IMR-90 (cell line): ENCODE measurements at regions not wholly inside any gene's neighbourhood (a gene's known extent, or its start where the extent isn't known, plus 50 kb on each side); places are given as distances from the start of the nearest gene placed in this dataset.
A peak's percentile ranks its signal among the peaks of the same experiment; 100 is the strongest.

Experiments
- ATAC-seq: fragments of 200-7000 bp; cut with Tn5 transposase; 2 replicates; pipeline ENCODE4 v1.9.1; 2020; ENCODE audit warnings: low read depth, mild to moderate bottlenecking, moderate library complexity
- BruUV-seq: library from RNA; stranded (reverse); fragments of 400-500 nt; replicated peaks from 2 replicates; lab custom pipeline; 2021; lab: Mats Ljungman, UMichigan
- CTCF ChIA-PET: fragments of 300-600 bp; formaldehyde crosslinking; extraction: SDS; loops from one replicate; lab custom pipeline; 2021; ENCODE audit warnings: antibody characterized with exemption; lab: Yijun Ruan, JAX
- POLR2A ChIA-PET: fragments of 300-600 bp; sonication (Branson Sonifier 250); formaldehyde crosslinking; loops from one replicate; lab custom pipeline; 2022; ENCODE audit warnings: antibody characterized with exemption; ENCODE audit not compliant: unreplicated experiment; lab: Charles Lee
- DNase-seq: peaks from one replicate; pipeline ENCODE4 v3.0.0; 2013
- H2AFZ ChIP-seq: replicated peaks from 2 replicates; pipeline ENCODE3; 2013; ENCODE audit warnings: low read length, mild to moderate bottlenecking; ENCODE audit not compliant: poor library complexity
- H2AK5ac ChIP-seq: 2 replicates; pipeline ENCODE4 v1.6.1; 2013; ENCODE audit warnings: low read depth, low read length, inconsistent platforms
- H2AK9ac ChIP-seq: replicated peaks from 2 replicates; pipeline ENCODE3; 2013; ENCODE audit warnings: mild to moderate bottlenecking, low read depth, low read length, moderate library complexity; ENCODE audit not compliant: poor library complexity
- H2BK120ac ChIP-seq: 2 replicates; pipeline ENCODE4 v1.6.1; 2013; ENCODE audit warnings: low read depth, low read length, inconsistent platforms
- H2BK15ac ChIP-seq: 3 replicates; pipeline ENCODE4 v1.6.1; 2013; ENCODE audit warnings: low read depth, low read length, inconsistent platforms
- H2BK20ac ChIP-seq: 2 replicates; pipeline ENCODE4 v1.6.1; 2013; ENCODE audit warnings: low read depth, mild to moderate bottlenecking, inconsistent platforms, low read length, moderate library complexity
- H2BK5ac ChIP-seq: 2 replicates; pipeline ENCODE4 v1.6.1; 2013; ENCODE audit warnings: mild to moderate bottlenecking, low read depth, low read length, inconsistent platforms; ENCODE audit not compliant: poor library complexity, severe bottlenecking
- H3K14ac ChIP-seq: replicated peaks from 2 replicates; pipeline ENCODE4 v1.6.1; 2013; ENCODE audit warnings: low read depth, low read length, inconsistent platforms
- H3K18ac ChIP-seq: 2 replicates; pipeline ENCODE4 v1.6.1; 2013; ENCODE audit warnings: low read depth, low read length, control low read depth
- H3K23ac ChIP-seq: 2 replicates; pipeline ENCODE4 v1.6.1; 2013; ENCODE audit warnings: low read depth, low read length, inconsistent platforms
- H3K27ac ChIP-seq: 2 replicates; pipeline ENCODE4 v1.5.1; 2013; ENCODE audit warnings: mild to moderate bottlenecking, control low read depth, low read length; ENCODE audit not compliant: insufficient read depth
- H3K27me3 ChIP-seq: 2 replicates; pipeline ENCODE4 v1.6.1; 2013; ENCODE audit warnings: low read length; ENCODE audit not compliant: control insufficient read depth, insufficient read depth
- H3K36me3 ChIP-seq: 2 replicates; pipeline ENCODE4 v1.6.1; 2013; ENCODE audit warnings: low read length, mixed read lengths; ENCODE audit not compliant: control insufficient read depth, insufficient read depth
- H3K4ac ChIP-seq: 2 replicates; pipeline ENCODE4 v1.6.1; 2013; ENCODE audit warnings: low read depth, low read length, inconsistent platforms
- H3K4me1 ChIP-seq: 2 replicates; pipeline ENCODE4 v1.6.1; 2013; ENCODE audit warnings: low read length, mixed read lengths; ENCODE audit not compliant: control insufficient read depth, insufficient read depth
- H3K4me2 ChIP-seq: 2 replicates; pipeline ENCODE4 v1.6.1; 2013; ENCODE audit warnings: low read depth, mild to moderate bottlenecking, control low read depth, low read length, moderate library complexity
- H3K4me3 ChIP-seq: 2 replicates; pipeline ENCODE4 v1.5.1; 2013; ENCODE audit warnings: low read depth, mild to moderate bottlenecking, control low read depth, low read length, moderate library complexity; ENCODE audit not compliant: insufficient read depth
- H3K56ac ChIP-seq: 2 replicates; pipeline ENCODE4 v1.6.1; 2013; ENCODE audit warnings: low read length, inconsistent platforms; ENCODE audit not compliant: insufficient read depth; ENCODE audit errors: extremely low read depth
- H3K79me1 ChIP-seq, 2 experiments: 2 replicates each; pipeline ENCODE4 v1.6.1; 2013; ENCODE audit warnings: low read length in 2 of 2, inconsistent platforms in 1 of 2, low read depth in 1 of 2
- H3K9ac ChIP-seq: 2 replicates; pipeline ENCODE4 v1.6.1; 2013; ENCODE audit warnings: low read depth, low read length, control low read depth
- H3K9me1 ChIP-seq: 2 replicates; pipeline ENCODE4 v1.6.1; 2013; ENCODE audit warnings: low read length, inconsistent platforms; ENCODE audit not compliant: insufficient read depth
- H3K9me3 ChIP-seq: 2 replicates; pipeline ENCODE4 v1.6.1; 2013; ENCODE audit warnings: low read length; ENCODE audit not compliant: control insufficient read depth, insufficient read depth
- H4K20me1 ChIP-seq: 2 replicates; pipeline ENCODE4 v1.6.1; 2013; ENCODE audit warnings: low read length, inconsistent platforms; ENCODE audit not compliant: insufficient read depth
- H4K5ac ChIP-seq: 2 replicates; pipeline ENCODE4 v1.6.1; 2013; ENCODE audit warnings: mild to moderate bottlenecking, low read depth, low read length, control low read depth
- H4K8ac ChIP-seq, 2 experiments: 2 replicates each; pipeline ENCODE4 v1.6.1; 2013; ENCODE audit warnings: low read depth in 2 of 2, low read length in 2 of 2, control low read depth in 1 of 2, inconsistent platforms in 1 of 2
- H4K91ac ChIP-seq: 2 replicates; pipeline ENCODE4 v1.6.1; 2013; ENCODE audit warnings: low read depth, low read length, inconsistent platforms; ENCODE audit not compliant: insufficient read depth
- FOS ChIP-seq: fragments of 150-350 bp; IDR thresholded peaks from 2 replicates; pipeline ENCODE4 v1.6.1; 2016; ENCODE audit warnings: low read depth, low read length
- RFX5 ChIP-seq: IDR thresholded peaks from 2 replicates; pipeline ENCODE4 v1.8.0; 2012; ENCODE audit warnings: low read depth, mild to moderate bottlenecking, low read length, moderate library complexity
- SMC3 ChIP-seq: fragments of 150-350 bp; IDR thresholded peaks from 2 replicates; pipeline ENCODE4 v1.6.1; 2016; ENCODE audit warnings: low read depth, mild to moderate bottlenecking, antibody characterized with exemption, low read length, moderate library complexity
- WGBS, 2 experiments: methylation state at CpG; one replicate each; pipeline versions ENCODE4 v1.1.5 to v1.1.7; 2013; ENCODE audit warnings: missing lambda C conversion rate in 2 of 2; ENCODE audit not compliant: insufficient read length in 1 of 2; ENCODE audit errors: extremely low coverage in 2 of 2; 5-methylcytosine and 5-hydroxymethylcytosine counted together
- dilution Hi-C: fragments of 300-500 bp; cut with HindIII; formaldehyde crosslinking; loops from one replicate; pipeline ENCODE4 v1.14.3; 2018; ENCODE audit warnings: low sequenced_read_pairs; ENCODE audit not compliant: unreplicated experiment
- in situ Hi-C: fragments of 300-500 bp; cut with MboI; formaldehyde crosslinking; loops from 3 replicates; pipeline ENCODE4 v1.14.3; 2019; ENCODE audit warnings: low sequenced_read_pairs, inconsistent platforms, mixed read lengths
- intact Hi-C: fragments of 100-400 bp; cut with micrococcal nuclease; formaldehyde crosslinking; loops from 2 replicates; pipeline ENCODE4 v1.10.0; 2022
- TF ChIP-seq, protein P1 (sequence below): conservative IDR thresholded peaks from 2 replicates; pipeline ENCODE4 v1.5.1; 2012; ENCODE audit warnings: mild to moderate bottlenecking, low read depth, low read length, improper control_type of control experiment

GRCh38 chr14:59096303-59096702, 92.2 kb upstream of the DAAM1 start:
- Histone ChIP-seq H3K36me3 (no peaks in the 10 kb centered on the region), H3K23ac (no peak overlapping the region), H3K9me1 (0 out of 2 replicates have a peak, but pooled peaks cover 6% of the 10 kb centered on the region), H2BK5ac (no peak overlapping the region), H3K14ac (no peak overlapping the region; the same call in 1 of the 2 replicates), H2AK9ac (no peak overlapping the region), H2BK15ac (0 out of 3 replicates have a peak overlapping the region, but pooled peaks have one; percentile 19), H3K27ac (no peak overlapping the region), H3K9me3 (no peaks in the 10 kb centered on the region), H3K9ac (no peak overlapping the region), H4K8ac (no peak overlapping the region), H3K18ac (no peak overlapping the region), H4K20me1 (no peaks in the 10 kb centered on the region), H3K27me3 (no peaks in the 10 kb centered on the region), H3K4me1 (peaks cover 7% of the 10 kb centered on the region), H3K4ac (0 out of 2 replicates have a peak overlapping the region, but pooled peaks have one; percentile 5), H2AK5ac (no peak overlapping the region), H3K4me3 (no peak overlapping the region), H4K91ac (no peak overlapping the region), H2AFZ (no peak overlapping the region), H4K5ac (no peak overlapping the region), H3K4me2 (no peak overlapping the region), H3K56ac (no peak overlapping the region), H2BK20ac (no peak overlapping the region), H2BK120ac (no peak overlapping the region), H3K79me1 (no peaks in the 10 kb centered on the region)
- intact Hi-C loops, result no loop called here
- no peak for TF ChIP-seq SMC3
- no peak for TF ChIP-seq RFX5
- TF ChIP-seq FOS, result no peak
- TF ChIP-seq, protein P1, sequence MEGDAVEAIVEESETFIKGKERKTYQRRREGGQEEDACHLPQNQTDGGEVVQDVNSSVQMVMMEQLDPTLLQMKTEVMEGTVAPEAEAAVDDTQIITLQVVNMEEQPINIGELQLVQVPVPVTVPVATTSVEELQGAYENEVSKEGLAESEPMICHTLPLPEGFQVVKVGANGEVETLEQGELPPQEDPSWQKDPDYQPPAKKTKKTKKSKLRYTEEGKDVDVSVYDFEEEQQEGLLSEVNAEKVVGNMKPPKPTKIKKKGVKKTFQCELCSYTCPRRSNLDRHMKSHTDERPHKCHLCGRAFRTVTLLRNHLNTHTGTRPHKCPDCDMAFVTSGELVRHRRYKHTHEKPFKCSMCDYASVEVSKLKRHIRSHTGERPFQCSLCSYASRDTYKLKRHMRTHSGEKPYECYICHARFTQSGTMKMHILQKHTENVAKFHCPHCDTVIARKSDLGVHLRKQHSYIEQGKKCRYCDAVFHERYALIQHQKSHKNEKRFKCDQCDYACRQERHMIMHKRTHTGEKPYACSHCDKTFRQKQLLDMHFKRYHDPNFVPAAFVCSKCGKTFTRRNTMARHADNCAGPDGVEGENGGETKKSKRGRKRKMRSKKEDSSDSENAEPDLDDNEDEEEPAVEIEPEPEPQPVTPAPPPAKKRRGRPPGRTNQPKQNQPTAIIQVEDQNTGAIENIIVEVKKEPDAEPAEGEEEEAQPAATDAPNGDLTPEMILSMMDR, result no peak
- in situ Hi-C loops, result no loop called here
- BruUV-seq, result no TSS peak
- WGBS, 2 experiments, result no CpG with 5 or more reads among the region's 2 CpGs
- ATAC-seq (no peak), DNase-seq (no peak)
- dilution Hi-C loops, result no loop called here
- ChIA-PET CTCF (no interaction called here), POLR2A (no interaction called here)
